Liver (tissue), 8 donors: ENCODE measurements at regions not wholly inside any gene's neighbourhood (a gene's known extent, or its start where the extent isn't known, plus 50 kb on each side); places are given as distances from the start of the nearest gene placed in this dataset.

Source experiments
- DNase-seq: peaks from one replicate; pipeline ENCODE4 v3.0.0-alpha.2; 2017; ENCODE audit warnings: low spot score
- H3K27ac ChIP-seq, 2 donors: one replicate each; pipeline ENCODE4 v1.7.0; 2013; ENCODE audit warnings: inconsistent platforms in 2 of 2, low read length in 2 of 2, control low read depth in 1 of 2, low read depth in 1 of 2, mild to moderate bottlenecking in 1 of 2
- H3K27me3 ChIP-seq, 4 donors: one replicate each; pipeline versions ENCODE4 v1.6.1 to v1.7.0; 2013; ENCODE audit warnings: low read length in 3 of 4, inconsistent platforms in 1 of 4, mild to moderate bottlenecking in 1 of 4, moderate library complexity in 1 of 4; ENCODE audit not compliant: control insufficient read depth in 4 of 4, insufficient read depth in 4 of 4
- H3K36me3 ChIP-seq, 4 donors: one replicate each; pipeline versions ENCODE4 v1.6.1 to v1.7.0; 2013; ENCODE audit warnings: low read length in 3 of 4, mild to moderate bottlenecking in 3 of 4, low read depth in 1 of 4, moderate library complexity in 1 of 4; ENCODE audit not compliant: control insufficient read depth in 4 of 4, insufficient read depth in 3 of 4
- H3K4me1 ChIP-seq, 4 donors: one replicate each; pipeline versions ENCODE4 v1.6.1 to v1.7.0; 2013; ENCODE audit warnings: low read length in 3 of 4, mild to moderate bottlenecking in 3 of 4, moderate library complexity in 1 of 4; ENCODE audit not compliant: control insufficient read depth in 4 of 4, insufficient read depth in 4 of 4
- H3K4me3 ChIP-seq, 3 donors: one replicate each; pipeline versions ENCODE4 v1.6.1 to v1.7.0; 2013; ENCODE audit warnings: low read length in 3 of 3, control low read depth in 1 of 3, low read depth in 1 of 3, mild to moderate bottlenecking in 1 of 3
- H3K9ac ChIP-seq, 2 donors: one replicate each; pipeline ENCODE4 v1.7.0; 2013; ENCODE audit warnings: low read length in 2 of 2, mild to moderate bottlenecking in 2 of 2, moderate library complexity in 2 of 2, control low read depth in 1 of 2, low read depth in 1 of 2
- H3K9me3 ChIP-seq, 4 donors: one replicate each; pipeline versions ENCODE4 v1.6.1 to v1.7.0; 2013; ENCODE audit warnings: low read length in 3 of 4; ENCODE audit not compliant: control insufficient read depth in 4 of 4
- EGR1 ChIP-seq, 2 donors: IDR thresholded peaks; 2 replicates each; pipeline ENCODE4 v1.6.1; 2016 to 2018; ENCODE audit warnings: antibody characterized with exemption in 2 of 2, low read depth in 2 of 2
- FOXA2 ChIP-seq: IDR thresholded peaks from 2 replicates; pipeline ENCODE4 v1.6.1; 2016; ENCODE audit warnings: antibody characterized with exemption
- GABPA ChIP-seq, 2 donors: IDR thresholded peaks in 1 of 2; conservative IDR thresholded peaks in 1 of 2; 2 replicates each; pipeline ENCODE4 v1.6.1; 2016; ENCODE audit warnings: antibody characterized with exemption in 2 of 2, mild to moderate bottlenecking in 1 of 2, moderate library complexity in 1 of 2
- HNF4A ChIP-seq, 2 donors: conservative IDR thresholded peaks; 2 replicates each; pipeline ENCODE4 v1.6.1; 2016; ENCODE audit warnings: antibody characterized with exemption in 2 of 2, mild to moderate bottlenecking in 2 of 2
- HNF4G ChIP-seq: IDR thresholded peaks from 2 replicates; pipeline ENCODE4 v1.6.1; 2016; ENCODE audit warnings: antibody characterized with exemption
- NR2F2 ChIP-seq: IDR thresholded peaks from 2 replicates; pipeline ENCODE4 v1.6.1; 2016; ENCODE audit warnings: antibody characterized with exemption
- RAD21 ChIP-seq, 2 donors: IDR thresholded peaks; 2 replicates each; pipeline ENCODE4 v1.6.1; 2016; ENCODE audit warnings: antibody characterized with exemption in 2 of 2, mild to moderate bottlenecking in 2 of 2
- RXRA ChIP-seq, 2 donors: IDR thresholded peaks; 2 replicates each; pipeline ENCODE4 v1.6.1; 2017 to 2018; ENCODE audit warnings: antibody characterized with exemption in 2 of 2, mild to moderate bottlenecking in 1 of 2
- TAF1 ChIP-seq: conservative IDR thresholded peaks from 2 replicates; pipeline ENCODE4 v1.6.1; 2016; ENCODE audit warnings: antibody characterized with exemption, mild to moderate bottlenecking
- YY1 ChIP-seq: IDR thresholded peaks from 2 replicates; pipeline ENCODE4 v1.6.1; 2016; ENCODE audit warnings: antibody characterized with exemption, mild to moderate bottlenecking
- WGBS: extraction: QIAGEN DNeasy Blood & Tissue Kit; methylation state at CpG from one replicate; pipeline ENCODE4 v1.1.7; 2013; 5-methylcytosine and 5-hydroxymethylcytosine counted together
- TF ChIP-seq, protein P1 (sequence below): fragments of 150-350 bp; IDR thresholded peaks from 2 replicates; pipeline ENCODE4 v1.5.1; 2017; ENCODE audit warnings: improper control_type of control experiment, low read depth, low read length; ENCODE audit not compliant: missing input control
- TF ChIP-seq, protein P2 (sequence below): IDR thresholded peaks from 2 replicates; pipeline ENCODE4 v1.6.1; 2016; ENCODE audit warnings: antibody characterized with exemption
- TF ChIP-seq, protein P3 (sequence below): IDR thresholded peaks from 2 replicates; pipeline ENCODE4 v1.6.1; 2016; ENCODE audit warnings: antibody characterized with exemption, mild to moderate bottlenecking
- TF ChIP-seq, protein P4 (sequence below): IDR thresholded peaks from 2 replicates; pipeline ENCODE4 v1.6.1; 2016; ENCODE audit warnings: antibody characterized with exemption
- donor health status: healthy.
- donor health status: healthy.
- donor health status: healthy.
- donor health status: healthy.
- donor health status: healthy.

DNA sequence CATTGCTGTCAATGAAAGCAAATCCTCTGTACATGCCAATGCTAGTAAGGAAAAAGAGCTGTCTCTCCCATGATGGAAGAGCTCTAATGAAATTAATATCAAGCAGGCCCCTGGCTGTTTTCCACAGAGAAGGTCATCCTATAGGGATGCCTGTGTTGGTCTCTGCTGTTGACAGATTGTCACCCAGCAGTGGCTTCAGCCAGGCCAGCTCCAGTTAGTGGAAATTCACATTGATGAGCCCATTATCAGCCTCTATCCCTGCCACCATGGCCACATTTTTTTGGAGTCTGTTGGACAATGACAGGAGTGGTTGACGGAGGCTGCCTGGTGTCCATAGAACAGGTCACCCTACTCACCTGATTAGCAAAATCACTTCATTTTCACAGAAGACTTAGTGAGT, 104.3 kb downstream of the GGTLC2 start:
- Histone ChIP-seq H3K9me3 (no peaks in the 10 kb centered on the region), H3K9ac (no peak overlapping the region), H3K27me3 (peaks cover 0 to 3% (median 0%) of the 10 kb centered on the region in 4 donors), H3K36me3 (no peaks in the 10 kb centered on the region), H3K4me1 (peaks cover 8 to 14% (median 9%) of the 10 kb centered on the region in 4 donors), H3K27ac (no peak overlapping the region), H3K4me3 (no peak overlapping the region)
- 97% methylated on average over 1 of the region's 1 CpG for WGBS
- no peak for DNase-seq
- no peak for TF ChIP-seq HNF4G

DNA sequence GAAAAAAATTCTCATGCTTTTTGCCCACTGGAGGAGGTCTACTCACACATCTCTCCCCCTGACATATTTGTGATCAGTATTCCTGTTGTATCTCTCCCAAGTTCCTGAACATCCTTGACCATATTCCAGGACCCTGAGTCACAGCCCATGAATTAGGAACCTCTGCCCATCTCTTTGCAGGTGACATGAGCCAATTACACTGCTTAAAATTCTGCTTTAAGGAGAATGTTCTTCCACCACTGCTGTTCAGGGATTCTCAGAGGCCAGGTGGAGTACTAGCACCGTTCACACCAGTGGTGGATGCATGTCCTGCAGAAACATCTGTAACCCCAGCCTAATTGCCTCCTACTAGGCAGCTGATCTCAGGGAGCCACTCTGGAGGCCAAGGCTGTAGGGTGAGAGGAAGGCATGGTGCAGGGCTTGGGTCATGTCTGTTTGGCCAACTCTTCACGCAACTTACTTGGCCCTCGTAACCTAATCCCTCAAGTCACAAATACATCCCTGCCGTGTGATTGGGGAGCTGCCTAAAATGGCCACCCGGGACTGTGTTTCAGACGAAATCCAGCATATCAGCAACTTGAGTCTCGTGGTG, 104.8 kb downstream of the GGTLC2 start:
- Histone ChIP-seq H3K4me3 (no peak overlapping the region), H3K27me3 (peaks cover 0 to 1% (median 0%) of the 10 kb centered on the region in 4 donors), H3K36me3 (no peaks in the 10 kb centered on the region), H3K4me1 (peaks cover 8 to 19% (median 12%) of the 10 kb centered on the region in 4 donors), H3K9me3 (no peaks in the 10 kb centered on the region), H3K9ac (no peak overlapping the region), H3K27ac (no peak overlapping the region)
- no peak for DNase-seq
- TF ChIP-seq RXRA (IDR thresholded peaks at IDR 0.05), result no peak
- no peak for TF ChIP-seq HNF4G
- TF ChIP-seq, protein P1, sequence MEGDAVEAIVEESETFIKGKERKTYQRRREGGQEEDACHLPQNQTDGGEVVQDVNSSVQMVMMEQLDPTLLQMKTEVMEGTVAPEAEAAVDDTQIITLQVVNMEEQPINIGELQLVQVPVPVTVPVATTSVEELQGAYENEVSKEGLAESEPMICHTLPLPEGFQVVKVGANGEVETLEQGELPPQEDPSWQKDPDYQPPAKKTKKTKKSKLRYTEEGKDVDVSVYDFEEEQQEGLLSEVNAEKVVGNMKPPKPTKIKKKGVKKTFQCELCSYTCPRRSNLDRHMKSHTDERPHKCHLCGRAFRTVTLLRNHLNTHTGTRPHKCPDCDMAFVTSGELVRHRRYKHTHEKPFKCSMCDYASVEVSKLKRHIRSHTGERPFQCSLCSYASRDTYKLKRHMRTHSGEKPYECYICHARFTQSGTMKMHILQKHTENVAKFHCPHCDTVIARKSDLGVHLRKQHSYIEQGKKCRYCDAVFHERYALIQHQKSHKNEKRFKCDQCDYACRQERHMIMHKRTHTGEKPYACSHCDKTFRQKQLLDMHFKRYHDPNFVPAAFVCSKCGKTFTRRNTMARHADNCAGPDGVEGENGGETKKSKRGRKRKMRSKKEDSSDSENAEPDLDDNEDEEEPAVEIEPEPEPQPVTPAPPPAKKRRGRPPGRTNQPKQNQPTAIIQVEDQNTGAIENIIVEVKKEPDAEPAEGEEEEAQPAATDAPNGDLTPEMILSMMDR, result no peak
- no peak for TF ChIP-seq EGR1 (IDR thresholded peaks at IDR 0.05; ENCODE audit: low read depth in 2 of 2)
- TF ChIP-seq, protein P2, sequence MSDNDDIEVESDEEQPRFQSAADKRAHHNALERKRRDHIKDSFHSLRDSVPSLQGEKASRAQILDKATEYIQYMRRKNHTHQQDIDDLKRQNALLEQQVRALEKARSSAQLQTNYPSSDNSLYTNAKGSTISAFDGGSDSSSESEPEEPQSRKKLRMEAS, result no peak
- no peak for TF ChIP-seq NR2F2
- no peak for TF ChIP-seq YY1
- TF ChIP-seq, protein P3, sequence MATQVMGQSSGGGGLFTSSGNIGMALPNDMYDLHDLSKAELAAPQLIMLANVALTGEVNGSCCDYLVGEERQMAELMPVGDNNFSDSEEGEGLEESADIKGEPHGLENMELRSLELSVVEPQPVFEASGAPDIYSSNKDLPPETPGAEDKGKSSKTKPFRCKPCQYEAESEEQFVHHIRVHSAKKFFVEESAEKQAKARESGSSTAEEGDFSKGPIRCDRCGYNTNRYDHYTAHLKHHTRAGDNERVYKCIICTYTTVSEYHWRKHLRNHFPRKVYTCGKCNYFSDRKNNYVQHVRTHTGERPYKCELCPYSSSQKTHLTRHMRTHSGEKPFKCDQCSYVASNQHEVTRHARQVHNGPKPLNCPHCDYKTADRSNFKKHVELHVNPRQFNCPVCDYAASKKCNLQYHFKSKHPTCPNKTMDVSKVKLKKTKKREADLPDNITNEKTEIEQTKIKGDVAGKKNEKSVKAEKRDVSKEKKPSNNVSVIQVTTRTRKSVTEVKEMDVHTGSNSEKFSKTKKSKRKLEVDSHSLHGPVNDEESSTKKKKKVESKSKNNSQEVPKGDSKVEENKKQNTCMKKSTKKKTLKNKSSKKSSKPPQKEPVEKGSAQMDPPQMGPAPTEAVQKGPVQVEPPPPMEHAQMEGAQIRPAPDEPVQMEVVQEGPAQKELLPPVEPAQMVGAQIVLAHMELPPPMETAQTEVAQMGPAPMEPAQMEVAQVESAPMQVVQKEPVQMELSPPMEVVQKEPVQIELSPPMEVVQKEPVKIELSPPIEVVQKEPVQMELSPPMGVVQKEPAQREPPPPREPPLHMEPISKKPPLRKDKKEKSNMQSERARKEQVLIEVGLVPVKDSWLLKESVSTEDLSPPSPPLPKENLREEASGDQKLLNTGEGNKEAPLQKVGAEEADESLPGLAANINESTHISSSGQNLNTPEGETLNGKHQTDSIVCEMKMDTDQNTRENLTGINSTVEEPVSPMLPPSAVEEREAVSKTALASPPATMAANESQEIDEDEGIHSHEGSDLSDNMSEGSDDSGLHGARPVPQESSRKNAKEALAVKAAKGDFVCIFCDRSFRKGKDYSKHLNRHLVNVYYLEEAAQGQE, result no peak
- no peak for TF ChIP-seq RAD21 (IDR thresholded peaks at IDR 0.05)
- TF ChIP-seq GABPA (IDR thresholded peaks at IDR 0.05 in 1 of 2, conservative IDR thresholded peaks at IDR 0.05 in 1 of 2), result no peak
- TF ChIP-seq, protein P4, sequence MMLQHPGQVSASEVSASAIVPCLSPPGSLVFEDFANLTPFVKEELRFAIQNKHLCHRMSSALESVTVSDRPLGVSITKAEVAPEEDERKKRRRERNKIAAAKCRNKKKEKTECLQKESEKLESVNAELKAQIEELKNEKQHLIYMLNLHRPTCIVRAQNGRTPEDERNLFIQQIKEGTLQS, result no peak
- no peak for TF ChIP-seq HNF4A (conservative IDR thresholded peaks at IDR 0.05)
- no peak for TF ChIP-seq FOXA2
- TF ChIP-seq TAF1, result no peak
- WGBS, result 78% methylated on average over 7 of the region's 7 CpGs
